Smooth muscle cell (in vitro differentiated cells): ENCODE measurements at regions not wholly inside any gene's neighbourhood (a gene's known extent, or its start where the extent isn't known, plus 50 kb on each side); places are given as distances from the start of the nearest gene placed in this dataset.

Source experiments
- DNase-seq: peaks from one replicate; lab custom pipeline; 2025; ENCODE audit not compliant: unreplicated experiment; lab: John Stamatoyannopoulos, UW
- H2AFZ ChIP-seq: fragments of 200-600 bp; sonication (generic); 2 replicates; pipeline ENCODE4 v1.6.0; 2016; ENCODE audit warnings: antibody characterized with exemption, low read depth, mild to moderate bottlenecking
- H3F3A ChIP-seq: fragments of 200-600 bp; sonication (generic); 2 replicates; pipeline ENCODE4 v1.6.0; 2017; ENCODE audit warnings: antibody characterized with exemption, low read depth
- H3K27ac ChIP-seq: fragments of 200-600 bp; sonication (generic); 2 replicates; pipeline ENCODE4 v1.5.1; 2016; ENCODE audit warnings: low read depth, mild to moderate bottlenecking
- H3K27me3 ChIP-seq: fragments of 200-600 bp; sonication (generic); 2 replicates; pipeline ENCODE4 v1.6.1; 2016; ENCODE audit warnings: low read depth, mild to moderate bottlenecking
- H3K36me3 ChIP-seq: fragments of 200-600 bp; sonication (generic); 2 replicates; pipeline ENCODE4 v1.5.1; 2016; ENCODE audit warnings: low read depth
- H3K4me1 ChIP-seq: fragments of 200-600 bp; sonication (generic); 2 replicates; pipeline ENCODE4 v1.5.1; 2016; ENCODE audit warnings: low read depth
- H3K4me2 ChIP-seq: fragments of 200-600 bp; sonication (generic); 2 replicates; pipeline ENCODE4 v1.6.0; 2016; ENCODE audit warnings: mild to moderate bottlenecking
- H3K4me3 ChIP-seq: fragments of 200-600 bp; sonication (generic); 2 replicates; pipeline ENCODE4 v1.5.1; 2016; ENCODE audit warnings: mild to moderate bottlenecking
- H3K79me2 ChIP-seq: fragments of 200-600 bp; sonication (generic); 2 replicates; pipeline ENCODE4 v1.6.0; 2016; ENCODE audit warnings: low read depth, mild to moderate bottlenecking
- H3K9ac ChIP-seq: fragments of 200-600 bp; sonication (generic); 2 replicates; pipeline ENCODE4 v1.6.0; 2016; ENCODE audit warnings: low read depth
- H3K9me3 ChIP-seq: fragments of 200-600 bp; sonication (generic); replicated peaks from 2 replicates; pipeline ENCODE4 v1.5.1; 2016; ENCODE audit warnings: low read depth
- H4K20me1 ChIP-seq: fragments of 200-600 bp; sonication (generic); 2 replicates; pipeline ENCODE4 v1.6.0; 2016; ENCODE audit warnings: low read depth
- CTCF ChIP-seq: fragments of 200-600 bp; sonication (generic); IDR thresholded peaks from 2 replicates; pipeline ENCODE4 v1.5.1; 2017; ENCODE audit warnings: borderline replicate concordance, mild to moderate bottlenecking, antibody characterized with exemption; ENCODE audit not compliant: insufficient read depth, poor library complexity, severe bottlenecking
- WGBS: methylation state at CpG from one replicate; pipeline ENCODE4 v1.1.7; 2016; ENCODE audit warnings: low lambda C conversion rate; 5-methylcytosine and 5-hydroxymethylcytosine counted together

GRCh38 chr5:17951392-17952169 is 317.3 kb downstream of the TAF11L14 start:
- TF ChIP-seq CTCF: peak; percentile 13
- Histone ChIP-seq H2AFZ (no peak overlapping the region), H4K20me1 (no peaks in the 10 kb centered on the region), H3K27me3 (no peaks in the 10 kb centered on the region), H3K9ac (no peak overlapping the region), H3K4me1 (no peaks in the 10 kb centered on the region), H3K27ac (no peak overlapping the region), H3K4me2 (no peak overlapping the region), H3K9me3 (no peaks in the 10 kb centered on the region), H3K36me3 (no peaks in the 10 kb centered on the region), H3F3A (no peaks in the 10 kb centered on the region), H3K4me3 (no peak overlapping the region), H3K79me2 (no peaks in the 10 kb centered on the region)
- no peak for DNase-seq
- WGBS: 49% methylated on average over 9 of the region's 9 CpGs

DNA sequence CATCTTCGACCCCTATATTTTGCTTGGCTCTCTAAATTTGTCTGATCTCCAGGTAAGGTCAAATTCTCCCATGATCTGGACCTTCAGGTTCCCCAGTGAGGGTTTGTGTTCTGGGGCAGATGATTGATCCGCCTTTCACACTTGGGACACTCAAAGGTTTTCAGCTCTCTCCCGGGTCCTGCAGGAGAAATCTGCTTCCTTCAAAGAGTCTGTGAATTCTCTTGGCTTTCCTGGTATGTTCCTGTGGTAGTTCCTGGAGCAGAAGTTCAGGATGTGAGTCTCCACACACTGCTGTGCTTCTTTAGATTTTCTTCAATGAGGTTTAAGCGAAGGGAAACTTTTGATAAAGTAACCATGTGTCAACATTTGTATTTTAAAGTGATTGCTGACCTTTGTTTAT is 318.0 kb downstream of the TAF11L14 start:
- Histone ChIP-seq H4K20me1 (no peaks in the 10 kb centered on the region), H3K36me3 (no peaks in the 10 kb centered on the region), H3K4me3 (no peak overlapping the region), H3K9me3 (no peaks in the 10 kb centered on the region), H2AFZ (no peak overlapping the region), H3K27me3 (no peaks in the 10 kb centered on the region), H3K9ac (no peak overlapping the region), H3K4me2 (no peak overlapping the region), H3F3A (no peaks in the 10 kb centered on the region), H3K4me1 (no peaks in the 10 kb centered on the region), H3K27ac (no peak overlapping the region), H3K79me2 (no peaks in the 10 kb centered on the region)
- no peak for TF ChIP-seq CTCF
- no peak for DNase-seq
- WGBS: 94% methylated on average over 4 of the region's 4 CpGs

DNA sequence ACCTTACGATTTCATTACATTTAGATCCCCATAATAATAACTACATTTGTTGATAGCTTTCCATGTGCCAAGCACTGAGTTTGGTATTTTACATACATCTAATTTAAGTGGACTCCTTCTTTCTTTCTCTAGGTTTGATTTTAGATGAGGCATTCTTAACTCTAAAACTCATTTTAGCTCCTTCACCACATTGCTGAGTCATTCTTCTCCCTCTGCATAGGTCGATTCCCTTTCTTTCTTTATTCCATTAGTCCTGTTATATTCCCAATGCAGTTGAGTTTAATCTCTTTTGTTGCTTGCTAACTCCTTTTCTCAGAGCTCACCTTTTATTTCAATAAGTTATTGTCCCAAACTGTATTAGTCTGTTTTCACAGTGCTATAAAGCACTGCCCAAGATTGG is 329.8 kb downstream of the TAF11L14 start:
- 90% methylated on average over 2 of the region's 2 CpGs for WGBS
- Histone ChIP-seq H3K27ac (no peak overlapping the region), H3F3A (no peaks in the 10 kb centered on the region), H3K4me2 (no peak overlapping the region), H3K79me2 (no peaks in the 10 kb centered on the region), H3K9me3 (no peaks in the 10 kb centered on the region), H3K4me1 (no peaks in the 10 kb centered on the region), H2AFZ (no peak overlapping the region), H3K9ac (no peak overlapping the region), H3K27me3 (no peaks in the 10 kb centered on the region), H4K20me1 (no peaks in the 10 kb centered on the region), H3K4me3 (no peak overlapping the region), H3K36me3 (no peaks in the 10 kb centered on the region)
- no peak for TF ChIP-seq CTCF
- DNase-seq: no peak
